Ishikawa (cell line): ENCODE measurements at regions not wholly inside any gene's neighbourhood (a gene's known extent, or its start where the extent isn't known, plus 50 kb on each side); places are given as distances from the start of the nearest gene placed in this dataset.

Experiments
- CEBPB ChIP-seq: IDR thresholded peaks from 2 replicates; pipeline ENCODE4 v1.6.1; 2012
- EP300 ChIP-seq: IDR thresholded peaks from 2 replicates; pipeline ENCODE4 v1.6.1; 2012; ENCODE audit warnings: borderline replicate concordance
- MAX ChIP-seq: IDR thresholded peaks from 2 replicates; pipeline ENCODE4 v1.6.1; 2012
- RAD21 ChIP-seq: IDR thresholded peaks from 2 replicates; pipeline ENCODE4 v1.6.1; 2012; ENCODE audit warnings: low read depth
- REST ChIP-seq: IDR thresholded peaks from 2 replicates; pipeline ENCODE4 v1.6.1; 2012; ENCODE audit warnings: low read depth, mild to moderate bottlenecking
- YY1 ChIP-seq: IDR thresholded peaks from 2 replicates; pipeline ENCODE4 v1.6.1; 2012; ENCODE audit warnings: low read depth

DNA sequence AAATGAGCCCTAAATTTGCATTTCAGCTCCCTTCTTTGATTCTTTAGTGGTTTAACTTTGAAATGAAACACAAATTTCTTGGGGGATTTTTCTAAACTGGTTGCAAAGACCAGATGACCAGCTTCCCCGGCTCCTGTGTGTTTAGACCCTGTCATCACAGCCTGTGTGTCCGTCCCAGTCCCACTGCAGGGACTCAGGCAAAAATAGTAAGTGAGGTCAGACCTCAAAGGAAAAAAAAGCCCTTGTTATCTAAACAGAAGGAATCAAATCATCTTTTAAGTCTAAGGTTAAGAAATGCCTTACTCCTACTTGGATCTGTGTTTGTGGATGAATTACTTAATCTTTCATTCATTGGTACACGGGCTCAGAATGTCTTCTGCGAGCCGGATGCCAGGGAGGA is 423.7 kb downstream of the LPIN1 start:
- TF ChIP-seq REST = no peak
- TF ChIP-seq EP300 = no peak
- no peak for TF ChIP-seq CEBPB
- TF ChIP-seq YY1 = no peak
- no peak for TF ChIP-seq MAX
- TF ChIP-seq RAD21 = no peak
